ENCODE measurements at regions not wholly inside any gene's neighbourhood (a gene's known extent, or its start where the extent isn't known, plus 50 kb on each side); places are given as distances from the start of the nearest gene placed in this dataset.

DNA sequence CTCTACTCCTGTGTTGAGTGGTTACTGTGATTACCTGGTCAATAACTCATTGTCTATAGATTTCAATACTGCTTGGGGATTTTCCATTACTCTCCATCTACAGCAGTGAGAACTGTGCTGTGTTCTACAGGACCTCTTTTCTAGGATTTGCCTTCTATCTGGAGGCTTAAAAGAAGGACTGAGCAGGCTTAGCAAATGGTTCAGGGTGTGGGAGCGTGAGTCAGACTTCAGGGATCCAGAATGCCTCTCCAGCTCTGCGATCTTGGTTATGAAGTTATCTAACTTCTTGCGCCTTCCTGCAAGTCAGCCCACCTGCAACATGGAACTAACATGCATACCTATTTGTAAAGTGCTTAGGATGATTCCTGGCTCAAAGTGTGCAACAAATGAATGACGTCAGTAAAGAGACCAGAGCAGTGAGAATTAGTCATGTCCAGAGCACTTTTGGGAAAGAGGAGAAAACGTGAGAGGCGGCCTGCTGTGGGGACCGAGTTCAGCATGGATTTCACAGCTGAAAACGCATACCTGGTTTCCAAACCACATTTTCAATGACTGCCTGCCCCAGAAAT is 610.1 kb upstream of the CDH4 start:
- no peak for ATAC-seq
- Histone ChIP-seq H3K9me3 (no peaks in the 10 kb centered on the region), H3K27ac (no peak overlapping the region), H3K4me1 (no peaks in the 10 kb centered on the region), H3K36me3 (no peaks in the 10 kb centered on the region), H3K4me3 (no peak overlapping the region), H3K27me3 (ENCODE audit: low read depth) (no peaks in the 10 kb centered on the region)
- intact Hi-C loops (cut with DNase I) = no loop called here
- TF ChIP-seq, protein P1, sequence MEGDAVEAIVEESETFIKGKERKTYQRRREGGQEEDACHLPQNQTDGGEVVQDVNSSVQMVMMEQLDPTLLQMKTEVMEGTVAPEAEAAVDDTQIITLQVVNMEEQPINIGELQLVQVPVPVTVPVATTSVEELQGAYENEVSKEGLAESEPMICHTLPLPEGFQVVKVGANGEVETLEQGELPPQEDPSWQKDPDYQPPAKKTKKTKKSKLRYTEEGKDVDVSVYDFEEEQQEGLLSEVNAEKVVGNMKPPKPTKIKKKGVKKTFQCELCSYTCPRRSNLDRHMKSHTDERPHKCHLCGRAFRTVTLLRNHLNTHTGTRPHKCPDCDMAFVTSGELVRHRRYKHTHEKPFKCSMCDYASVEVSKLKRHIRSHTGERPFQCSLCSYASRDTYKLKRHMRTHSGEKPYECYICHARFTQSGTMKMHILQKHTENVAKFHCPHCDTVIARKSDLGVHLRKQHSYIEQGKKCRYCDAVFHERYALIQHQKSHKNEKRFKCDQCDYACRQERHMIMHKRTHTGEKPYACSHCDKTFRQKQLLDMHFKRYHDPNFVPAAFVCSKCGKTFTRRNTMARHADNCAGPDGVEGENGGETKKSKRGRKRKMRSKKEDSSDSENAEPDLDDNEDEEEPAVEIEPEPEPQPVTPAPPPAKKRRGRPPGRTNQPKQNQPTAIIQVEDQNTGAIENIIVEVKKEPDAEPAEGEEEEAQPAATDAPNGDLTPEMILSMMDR (IDR thresholded peaks at IDR 0.05) = no peak
- DNase-seq = no peak

GRCh38 chr20:60642541-60642940 is 609.5 kb upstream of the CDH4 start:
- H3K27me3 ChIP-seq (ENCODE audit: low read depth) = no peaks in the 10 kb centered on the region
- H3K9me3 ChIP-seq = no peaks in the 10 kb centered on the region
- no peak for ATAC-seq
- intact Hi-C loops (cut with DNase I) = no loop called here
- no peak overlapping the region for H3K27ac ChIP-seq
- TF ChIP-seq, protein P1 (IDR thresholded peaks at IDR 0.05) = no peak
- no peak for DNase-seq
- H3K36me3 ChIP-seq = no peaks in the 10 kb centered on the region
- no peaks in the 10 kb centered on the region for H3K4me1 ChIP-seq
- no peak overlapping the region for H3K4me3 ChIP-seq

DNA sequence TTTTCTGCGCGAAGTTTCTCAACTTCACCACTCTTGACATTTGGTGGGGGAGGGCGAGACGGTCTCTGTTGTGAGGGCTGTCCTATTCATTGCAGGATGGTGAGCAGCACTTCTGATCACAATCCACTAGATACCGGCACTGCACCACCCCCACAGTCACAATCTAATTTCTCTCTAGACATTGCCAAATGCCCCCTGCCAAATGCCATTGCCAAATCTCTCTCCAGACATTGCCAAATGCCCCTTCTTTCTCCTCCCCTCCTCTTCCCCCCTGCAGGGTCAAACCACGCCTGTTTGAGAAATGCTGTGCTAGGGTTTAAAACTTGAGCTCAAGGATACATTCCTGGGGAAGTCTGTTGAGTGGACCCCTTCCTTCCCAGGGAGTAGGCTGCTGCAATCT is 603.5 kb upstream of the CDH4 start:
- Histone ChIP-seq H3K27me3 (ENCODE audit: low read depth) (no peaks in the 10 kb centered on the region), H3K27ac (no peak overlapping the region), H3K9me3 (no peaks in the 10 kb centered on the region), H3K36me3 (no peaks in the 10 kb centered on the region), H3K4me1 (no peaks in the 10 kb centered on the region), H3K4me3 (no peak overlapping the region)
- no peak for DNase-seq
- TF ChIP-seq, protein P1 (IDR thresholded peaks at IDR 0.05) = no peak
- ATAC-seq = no peak
- intact Hi-C loops (cut with DNase I) = no loop called here

GRCh38 chr20:60649541-60649940 is 602.5 kb upstream of the CDH4 start:
- no peak overlapping the region for H3K4me3 ChIP-seq
- no peaks in the 10 kb centered on the region for H3K4me1 ChIP-seq
- no peaks in the 10 kb centered on the region for H3K27me3 ChIP-seq (ENCODE audit: low read depth)
- DNase-seq = no peak
- TF ChIP-seq, protein P1 (IDR thresholded peaks at IDR 0.05) = no peak
- no peaks in the 10 kb centered on the region for H3K36me3 ChIP-seq
- intact Hi-C loops (cut with DNase I) = no loop called here
- H3K27ac ChIP-seq = no peak overlapping the region
- no peak for ATAC-seq
- H3K9me3 ChIP-seq = no peaks in the 10 kb centered on the region

DNA sequence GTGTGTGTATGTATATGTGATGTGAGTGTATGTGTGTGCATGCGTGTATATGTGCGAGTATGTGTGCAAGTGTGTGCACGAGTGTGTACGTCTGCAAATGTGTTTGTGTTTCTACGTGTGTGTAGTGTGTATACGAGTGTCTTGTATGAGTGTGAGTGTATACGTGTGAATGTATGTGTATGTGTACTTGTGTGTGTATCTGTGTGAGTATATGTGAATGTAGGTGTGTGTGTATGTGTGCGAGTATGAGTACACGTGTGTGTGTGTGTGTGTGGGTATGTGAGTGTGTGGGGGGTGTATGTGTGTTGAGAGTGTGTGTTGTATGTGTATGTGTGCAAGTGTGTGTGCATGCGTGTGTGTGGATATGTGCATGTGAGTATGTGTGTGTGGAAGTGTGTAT is 602.0 kb upstream of the CDH4 start:
- TF ChIP-seq, protein P1 (IDR thresholded peaks at IDR 0.05) = no peak
- Histone ChIP-seq H3K4me3 (no peak overlapping the region), H3K27ac (no peak overlapping the region), H3K27me3 (ENCODE audit: low read depth) (no peaks in the 10 kb centered on the region), H3K36me3 (no peaks in the 10 kb centered on the region), H3K9me3 (no peaks in the 10 kb centered on the region), H3K4me1 (no peaks in the 10 kb centered on the region)
- DNase-seq (no peak), ATAC-seq (no peak)
- intact Hi-C loops (cut with DNase I) = no loop called here

DNA sequence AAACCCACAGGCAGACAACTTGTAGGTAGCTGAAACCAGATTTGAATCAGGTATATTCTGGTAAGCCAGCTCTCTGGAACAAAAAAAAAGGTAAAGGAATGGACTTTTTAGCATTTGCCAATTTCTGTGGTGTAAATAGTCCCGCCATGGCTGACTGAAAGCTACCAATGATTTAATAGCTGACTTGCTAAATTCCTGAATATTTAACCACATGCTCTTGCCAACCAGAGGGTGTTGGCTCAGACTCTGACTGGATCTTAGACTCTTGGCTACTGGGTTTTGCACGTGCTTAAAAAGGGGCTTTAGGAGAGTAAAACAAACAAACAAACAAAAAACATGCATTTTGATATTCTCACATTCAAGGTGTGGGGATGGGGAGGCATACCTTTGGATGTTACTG is 600.0 kb upstream of the CDH4 start:
- Histone ChIP-seq H3K27me3 (ENCODE audit: low read depth) (no peaks in the 10 kb centered on the region), H3K27ac (no peak overlapping the region), H3K36me3 (no peaks in the 10 kb centered on the region), H3K4me3 (no peak overlapping the region), H3K4me1 (no peaks in the 10 kb centered on the region), H3K9me3 (no peaks in the 10 kb centered on the region)
- no peak for ATAC-seq
- no peak for DNase-seq
- intact Hi-C loops (cut with DNase I) = no loop called here
- TF ChIP-seq, protein P1 (IDR thresholded peaks at IDR 0.05) = no peak
